ENCODE measurements at regions not wholly inside any gene's neighbourhood (a gene's known extent, or its start where the extent isn't known, plus 50 kb on each side); places are given as distances from the start of the nearest gene placed in this dataset.
"Not testable (repeated sequence)": the region's sequence is repeated elsewhere in the genome, so short reads cannot be mapped to it uniquely, and the experiment has no call there.

- Mint-ChIP-seq H3K27ac (no peak overlapping the region), H3K36me3 (no peaks in the 10 kb centered on the region), H3K27me3 (no peaks in the 10 kb centered on the region), H3K9me3 (no peaks in the 10 kb centered on the region), H3K4me1 (ENCODE audit: low read depth) (no peaks in the 10 kb centered on the region), H3K4me3 (no peak overlapping the region)
- POLR2A ChIA-PET: interaction anchor here (0.8 kb wide), 1 partner anchor 18 kb away, joined by 3 read pairs; no protein-coding TSS in a partner anchor
- intact Hi-C loops (cut with micrococcal nuclease): no loop called here
- DNase-seq: no peak
- CTCF ChIA-PET: interaction anchor here (1.0 kb wide), 1 partner anchor 361 kb away, joined by 4 read pairs; no protein-coding TSS in a partner anchor
Observed at GRCh38 chr11:109059402-109059801, 362.6 kb upstream of the C11orf87 start.

- Mint-ChIP-seq H3K36me3 (no peaks in the 10 kb centered on the region), H3K4me3 (no peak overlapping the region), H3K27me3 (no peaks in the 10 kb centered on the region), H3K9me3 (no peaks in the 10 kb centered on the region), H3K27ac (no peak overlapping the region), H3K4me1 (ENCODE audit: low read depth) (peaks cover 3% of the 10 kb centered on the region)
- DNase-seq: no peak
- POLR2A ChIA-PET: no interaction called here
- CTCF ChIA-PET: no interaction called here
- intact Hi-C loops (cut with micrococcal nuclease): no loop called here
Observed at GRCh38 chr11:109061394-109061793, 360.6 kb upstream of the C11orf87 start.

DNA sequence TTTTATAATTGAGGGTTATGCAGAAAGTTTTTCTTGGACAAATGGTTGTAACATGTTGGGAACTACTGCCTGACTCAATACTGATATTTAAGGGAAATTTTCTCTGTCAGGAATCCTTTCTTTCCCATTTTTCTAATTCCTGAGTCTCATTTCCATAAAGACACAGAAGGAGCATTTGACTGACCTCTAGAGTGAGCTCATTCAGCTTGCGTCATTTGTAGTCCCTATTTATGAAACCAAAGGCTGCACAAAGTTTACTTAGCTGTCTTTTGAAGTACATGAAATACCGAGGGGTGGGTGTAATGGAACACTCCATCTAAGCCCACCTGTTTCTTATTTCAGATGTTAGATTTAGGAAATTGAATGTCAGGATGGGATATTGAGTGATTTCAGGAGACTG lies 359.5 kb upstream of the C11orf87 start:
- ChIA-PET CTCF (no interaction called here), POLR2A (no interaction called here)
- H3K9me3 Mint-ChIP-seq: no peaks in the 10 kb centered on the region
- H3K36me3 Mint-ChIP-seq: no peaks in the 10 kb centered on the region
- H3K4me3 Mint-ChIP-seq: no peak overlapping the region
- intact Hi-C loops (cut with micrococcal nuclease): no loop called here
- no peak for DNase-seq
- H3K27ac Mint-ChIP-seq: no peak overlapping the region
- peaks cover 3% of the 10 kb centered on the region for H3K4me1 Mint-ChIP-seq (ENCODE audit: low read depth)
- H3K27me3 Mint-ChIP-seq: no peaks in the 10 kb centered on the region

DNA sequence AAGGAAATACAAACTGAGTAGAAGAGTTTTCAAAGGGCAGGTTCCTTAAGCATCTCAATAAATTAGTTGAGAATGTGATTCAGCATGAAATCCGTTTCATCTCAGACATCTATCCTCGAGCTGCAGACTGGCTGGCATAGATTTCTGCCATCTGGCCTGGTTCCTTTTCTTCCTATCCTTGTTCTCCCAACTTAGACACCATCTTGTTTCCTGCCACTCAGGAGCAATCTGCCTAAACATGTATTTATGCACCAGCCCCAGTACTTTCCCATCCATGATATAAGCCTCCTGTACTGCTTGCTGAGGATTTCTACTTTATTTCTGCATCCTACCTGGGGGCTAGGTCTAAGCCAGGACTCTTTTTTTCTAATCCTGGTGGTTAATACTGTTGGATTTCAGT lies 359.1 kb upstream of the C11orf87 start:
- Mint-ChIP-seq H3K27me3 (no peaks in the 10 kb centered on the region), H3K4me1 (ENCODE audit: low read depth) (peaks cover 3% of the 10 kb centered on the region), H3K36me3 (no peaks in the 10 kb centered on the region), H3K27ac (no peak overlapping the region), H3K9me3 (no peaks in the 10 kb centered on the region), H3K4me3 (no peak overlapping the region)
- intact Hi-C loops (cut with micrococcal nuclease): no loop called here
- POLR2A ChIA-PET: no interaction called here
- DNase-seq: no peak
- CTCF ChIA-PET: no interaction called here

GRCh38 chr11:109064618-109065311 lies 357.2 kb upstream of the C11orf87 start:
- intact Hi-C loops (cut with micrococcal nuclease); CTCF ChIA-PET; H3K9me3 Mint-ChIP-seq; DNase-seq; POLR2A ChIA-PET; H3K36me3 Mint-ChIP-seq; H3K4me3 Mint-ChIP-seq; H3K27me3 Mint-ChIP-seq; H3K27ac Mint-ChIP-seq; H3K4me1 Mint-ChIP-seq (ENCODE audit: low read depth): not testable (repeated sequence)

DNA sequence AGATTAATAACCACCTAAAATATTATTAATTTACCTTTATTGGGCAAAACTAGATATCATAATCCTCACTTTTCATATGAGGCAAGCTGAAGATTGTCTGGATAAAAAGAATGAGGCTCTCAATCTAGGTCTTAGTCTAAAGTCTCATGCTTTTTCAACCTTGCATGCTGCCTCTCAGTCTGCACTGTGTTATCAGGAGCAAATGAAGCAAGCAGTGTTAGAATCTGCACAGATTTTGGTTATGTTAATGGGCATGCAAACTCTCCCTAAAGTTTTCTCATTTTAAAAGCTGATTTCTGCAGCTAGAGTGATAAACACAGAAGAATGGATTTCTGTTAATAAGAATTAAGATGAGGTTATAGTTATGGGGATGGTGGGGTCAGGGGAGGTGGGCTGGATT lies 350.7 kb upstream of the C11orf87 start:
- CTCF ChIA-PET: no interaction called here
- intact Hi-C loops (cut with micrococcal nuclease): no loop called here

GRCh38 chr11:109071712-109072524 lies 350.1 kb upstream of the C11orf87 start:
- CTCF ChIA-PET: no interaction called here
- H3K4me1 Mint-ChIP-seq (ENCODE audit: low read depth): no peaks in the 10 kb centered on the region
- H3K27me3 Mint-ChIP-seq: no peaks in the 10 kb centered on the region
- peaks cover 11% of the 10 kb centered on the region for H3K9me3 Mint-ChIP-seq
- no peak for DNase-seq
- POLR2A ChIA-PET: no interaction called here
- H3K4me3 Mint-ChIP-seq: no peak overlapping the region
- intact Hi-C loops (cut with micrococcal nuclease): no loop called here
- H3K36me3 Mint-ChIP-seq: no peaks in the 10 kb centered on the region
- no peak overlapping the region for H3K27ac Mint-ChIP-seq

More for the DNA sequence above, 350.7 kb upstream of the C11orf87 start:
- no peak for DNase-seq
- no peaks in the 10 kb centered on the region for H3K4me1 Mint-ChIP-seq (ENCODE audit: low read depth)
- POLR2A ChIA-PET: no interaction called here
- peaks cover 11% of the 10 kb centered on the region for H3K9me3 Mint-ChIP-seq
- no peaks in the 10 kb centered on the region for H3K36me3 Mint-ChIP-seq
- H3K27me3 Mint-ChIP-seq: no peaks in the 10 kb centered on the region
- H3K27ac Mint-ChIP-seq: no peak overlapping the region
- no peak overlapping the region for H3K4me3 Mint-ChIP-seq

- Mint-ChIP-seq H3K4me3 (no peak overlapping the region), H3K27ac (no peak overlapping the region), H3K27me3 (no peaks in the 10 kb centered on the region), H3K4me1 (ENCODE audit: low read depth) (no peaks in the 10 kb centered on the region), H3K9me3 (peaks cover 11% of the 10 kb centered on the region), H3K36me3 (no peaks in the 10 kb centered on the region)
- intact Hi-C loops (cut with micrococcal nuclease): no loop called here
- ChIA-PET CTCF (no interaction called here), POLR2A (no interaction called here)
- no peak for DNase-seq
Observed at GRCh38 chr11:109073032-109073822, 348.8 kb upstream of the C11orf87 start.

GRCh38 chr11:109075976-109076375 lies 346.0 kb upstream of the C11orf87 start:
- no peaks in the 10 kb centered on the region for H3K27me3 Mint-ChIP-seq
- intact Hi-C loops (cut with micrococcal nuclease): no loop called here
- no peak overlapping the region for H3K27ac Mint-ChIP-seq
- POLR2A ChIA-PET: no interaction called here
- CTCF ChIA-PET: no interaction called here
- peaks cover 4% of the 10 kb centered on the region for H3K9me3 Mint-ChIP-seq
- H3K36me3 Mint-ChIP-seq: no peaks in the 10 kb centered on the region
- DNase-seq: no peak
- H3K4me1 Mint-ChIP-seq (ENCODE audit: low read depth): no peaks in the 10 kb centered on the region
- no peak overlapping the region for H3K4me3 Mint-ChIP-seq

- POLR2A ChIA-PET: interaction anchor here (0.6 kb wide), 1 partner anchor 18 kb away, joined by 3 read pairs; no protein-coding TSS in a partner anchor
- H3K9me3 Mint-ChIP-seq: peaks cover 3% of the 10 kb centered on the region
- no peak overlapping the region for H3K27ac Mint-ChIP-seq
- H3K27me3 Mint-ChIP-seq: no peaks in the 10 kb centered on the region
- no peak for DNase-seq
- H3K4me1 Mint-ChIP-seq (ENCODE audit: low read depth): no peaks in the 10 kb centered on the region
- no peak overlapping the region for H3K4me3 Mint-ChIP-seq
- CTCF ChIA-PET: no interaction called here
- intact Hi-C loops (cut with micrococcal nuclease): no loop called here
- H3K36me3 Mint-ChIP-seq: no peaks in the 10 kb centered on the region
Observed at GRCh38 chr11:109076870-109077269, 345.1 kb upstream of the C11orf87 start.

DNA sequence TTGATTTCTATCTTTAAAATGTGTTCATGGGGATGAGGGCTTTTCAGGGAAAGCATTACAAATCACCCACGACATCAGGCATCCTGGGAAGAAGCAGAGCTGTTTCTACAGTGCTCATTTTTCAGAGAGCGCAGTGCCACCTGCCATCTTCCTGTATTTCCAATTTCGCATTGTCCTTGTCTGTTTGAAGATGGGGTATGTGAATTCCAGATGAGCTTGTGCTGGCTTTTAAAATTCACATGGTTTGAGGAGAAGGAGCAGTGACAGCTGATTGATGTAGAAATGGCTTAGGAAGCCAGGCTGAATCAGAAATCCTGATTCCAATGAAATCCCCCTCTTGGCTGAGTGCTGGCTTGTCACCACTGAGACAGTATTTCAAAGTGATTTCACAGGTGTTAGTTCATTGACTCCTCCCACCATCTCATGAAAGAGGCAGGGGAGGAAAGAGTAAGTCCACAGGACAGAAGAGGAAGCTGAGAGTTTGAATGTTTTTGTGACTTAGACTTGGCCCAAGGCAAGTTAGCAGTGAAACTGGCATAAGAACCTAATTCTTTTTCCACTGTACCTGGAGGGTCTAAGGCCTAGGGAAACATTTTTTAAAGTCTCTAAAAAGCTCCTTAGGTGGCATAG lies 344.6 kb upstream of the C11orf87 start:
- Mint-ChIP-seq H3K4me1 (ENCODE audit: low read depth) (no peaks in the 10 kb centered on the region), H3K4me3 (no peak overlapping the region), H3K9me3 (peaks cover 3% of the 10 kb centered on the region), H3K27ac (no peak overlapping the region), H3K36me3 (no peaks in the 10 kb centered on the region), H3K27me3 (no peaks in the 10 kb centered on the region)
- POLR2A ChIA-PET: interaction anchor here (0.6 kb wide), 1 partner anchor 18 kb away, joined by 3 read pairs; no protein-coding TSS in a partner anchor
- intact Hi-C loops (cut with micrococcal nuclease): no loop called here
- no peak for DNase-seq
- CTCF ChIA-PET: no interaction called here

DNA sequence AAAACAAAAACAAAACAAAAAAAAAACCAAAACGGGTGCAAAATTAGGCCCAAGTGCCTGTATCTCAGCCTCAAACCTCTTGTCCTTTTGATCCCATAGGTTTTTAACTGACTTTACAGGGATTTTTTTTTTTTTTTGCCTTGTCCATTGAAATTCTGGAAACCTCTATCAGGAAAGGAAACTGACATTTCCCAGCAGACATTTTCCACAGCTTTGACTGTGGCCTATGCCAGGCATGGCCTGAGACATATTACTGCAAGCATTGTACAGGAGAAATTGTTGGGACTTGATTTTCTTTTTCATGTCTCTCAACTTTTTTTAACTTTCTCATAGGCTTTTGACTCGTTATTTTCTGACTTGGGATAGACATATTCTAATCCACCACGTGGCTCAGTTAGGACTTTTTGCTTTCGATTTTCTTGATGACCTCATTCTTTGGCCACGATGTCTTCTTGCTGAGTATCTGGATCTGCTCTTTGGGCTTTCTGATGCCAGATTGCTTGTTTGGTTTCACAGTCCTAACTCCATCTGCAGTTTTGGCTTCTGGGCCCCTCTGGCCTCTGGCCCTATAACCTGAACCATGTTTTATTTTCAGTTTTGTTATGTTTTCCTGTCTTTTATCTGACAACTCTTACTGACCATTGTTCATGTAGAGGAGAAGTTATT lies 336.1 kb upstream of the C11orf87 start:
- CTCF ChIA-PET: no interaction called here
- no peaks in the 10 kb centered on the region for H3K27me3 Mint-ChIP-seq
- POLR2A ChIA-PET: no interaction called here
- no peaks in the 10 kb centered on the region for H3K4me1 Mint-ChIP-seq (ENCODE audit: low read depth)
- no peak overlapping the region for H3K4me3 Mint-ChIP-seq
- no peak for DNase-seq
- H3K36me3 Mint-ChIP-seq: no peaks in the 10 kb centered on the region
- intact Hi-C loops (cut with micrococcal nuclease): no loop called here
- no peak overlapping the region for H3K27ac Mint-ChIP-seq
- peaks cover 7% of the 10 kb centered on the region for H3K9me3 Mint-ChIP-seq
